ENCODE measurements at regions not wholly inside any gene's neighbourhood (a gene's known extent, or its start where the extent isn't known, plus 50 kb on each side); places are given as distances from the start of the nearest gene placed in this dataset.

DNA sequence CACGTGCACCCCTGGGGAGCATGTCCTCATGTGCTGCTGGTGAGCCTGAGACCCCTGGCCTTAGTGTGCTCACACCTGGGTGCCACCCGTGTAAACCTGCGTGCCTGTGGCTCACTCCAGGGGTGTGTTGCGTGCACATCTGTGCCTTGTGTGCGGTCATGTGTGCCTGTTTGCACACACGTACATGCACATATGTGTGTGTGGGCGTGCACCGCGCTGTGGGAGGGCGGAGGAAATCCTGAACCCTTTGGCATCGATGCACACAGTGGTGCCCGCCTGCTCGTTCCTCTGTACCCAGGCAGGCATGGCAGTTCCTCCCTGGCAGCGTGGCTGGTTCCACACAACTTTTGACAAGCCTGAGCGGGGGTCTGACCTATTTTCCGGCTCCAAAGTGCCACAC lies 1181.9 kb downstream of the BRD1 start:
- intact Hi-C loops (cut with DNase I) = no loop called here
- H3K36me3 ChIP-seq (replicated peaks in 1 of 2) = no peaks in the 10 kb centered on the region
- DNase-seq = no peak
- 69 to 100% (median 81%) methylated on average over 5 to 16 of the region's 16 CpGs for WGBS, 4 donors
- no peaks in the 10 kb centered on the region for H3K27me3 ChIP-seq
- no peaks in the 10 kb centered on the region for H3K9me3 ChIP-seq (replicated peaks in 1 of 3)
- H3K27ac ChIP-seq = no peak overlapping the region
- H3K4me1 ChIP-seq (replicated peaks in 1 of 2) = no peaks in the 10 kb centered on the region
- TF ChIP-seq, protein P1, sequence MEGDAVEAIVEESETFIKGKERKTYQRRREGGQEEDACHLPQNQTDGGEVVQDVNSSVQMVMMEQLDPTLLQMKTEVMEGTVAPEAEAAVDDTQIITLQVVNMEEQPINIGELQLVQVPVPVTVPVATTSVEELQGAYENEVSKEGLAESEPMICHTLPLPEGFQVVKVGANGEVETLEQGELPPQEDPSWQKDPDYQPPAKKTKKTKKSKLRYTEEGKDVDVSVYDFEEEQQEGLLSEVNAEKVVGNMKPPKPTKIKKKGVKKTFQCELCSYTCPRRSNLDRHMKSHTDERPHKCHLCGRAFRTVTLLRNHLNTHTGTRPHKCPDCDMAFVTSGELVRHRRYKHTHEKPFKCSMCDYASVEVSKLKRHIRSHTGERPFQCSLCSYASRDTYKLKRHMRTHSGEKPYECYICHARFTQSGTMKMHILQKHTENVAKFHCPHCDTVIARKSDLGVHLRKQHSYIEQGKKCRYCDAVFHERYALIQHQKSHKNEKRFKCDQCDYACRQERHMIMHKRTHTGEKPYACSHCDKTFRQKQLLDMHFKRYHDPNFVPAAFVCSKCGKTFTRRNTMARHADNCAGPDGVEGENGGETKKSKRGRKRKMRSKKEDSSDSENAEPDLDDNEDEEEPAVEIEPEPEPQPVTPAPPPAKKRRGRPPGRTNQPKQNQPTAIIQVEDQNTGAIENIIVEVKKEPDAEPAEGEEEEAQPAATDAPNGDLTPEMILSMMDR (IDR thresholded peaks at IDR 0.05) = no peak
- no peak for TF ChIP-seq POLR2A (IDR thresholded peaks at IDR 0.05)
- no peak overlapping the region for H3K4me3 ChIP-seq

DNA sequence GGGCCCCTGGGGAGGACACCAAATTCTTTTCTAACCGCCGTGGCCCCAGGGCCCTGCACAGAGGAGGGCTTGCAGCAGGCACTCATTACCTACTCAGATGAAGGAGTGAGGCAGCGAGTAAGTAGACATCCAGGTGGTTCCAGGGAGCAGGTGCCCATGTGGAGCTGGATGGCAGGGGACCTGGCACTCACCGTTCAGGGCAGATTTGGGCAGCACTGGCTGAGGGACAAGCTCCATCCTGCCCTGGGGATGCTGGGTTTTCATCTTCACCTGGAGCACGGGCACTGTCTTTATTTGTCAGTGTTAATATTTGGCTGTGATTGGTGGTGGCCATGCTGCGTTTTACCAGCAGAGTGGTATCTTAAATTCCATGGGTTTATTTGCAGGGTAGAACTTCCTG lies 1182.7 kb downstream of the BRD1 start:
- 42 to 65% (median 55%) methylated on average over 5 to 6 of the region's 6 CpGs for WGBS, 4 donors
- no peak for DNase-seq
- no peaks in the 10 kb centered on the region for H3K36me3 ChIP-seq (replicated peaks in 1 of 2)
- no peaks in the 10 kb centered on the region for H3K4me1 ChIP-seq (replicated peaks in 1 of 2)
- intact Hi-C loops (cut with DNase I) = no loop called here
- TF ChIP-seq POLR2A (IDR thresholded peaks at IDR 0.05) = no peak
- TF ChIP-seq, protein P1 (IDR thresholded peaks at IDR 0.05) = no peak
- no peaks in the 10 kb centered on the region for H3K9me3 ChIP-seq (replicated peaks in 1 of 3)
- H3K4me3 ChIP-seq = no peak overlapping the region
- no peaks in the 10 kb centered on the region for H3K27me3 ChIP-seq
- no peak overlapping the region for H3K27ac ChIP-seq

DNA sequence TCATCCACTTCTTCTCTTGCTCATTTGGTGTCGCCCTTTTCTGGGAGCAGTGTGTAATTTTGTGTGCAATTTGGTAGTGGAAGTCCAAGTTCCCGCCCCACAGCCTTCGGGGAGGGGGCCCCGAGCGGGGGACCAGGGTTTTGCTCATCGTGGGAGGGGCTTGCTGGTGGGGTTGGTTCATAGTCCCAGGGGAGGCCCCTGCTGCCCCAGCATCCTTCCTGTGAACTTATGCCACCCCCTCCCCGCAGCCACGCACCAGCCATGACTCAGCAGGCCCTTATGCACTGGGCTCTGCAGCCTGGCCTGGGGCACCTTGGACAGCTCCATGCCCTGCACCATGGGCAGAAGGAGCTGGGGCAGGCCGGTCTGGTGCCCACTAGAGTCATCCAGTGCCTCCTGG lies 1183.6 kb downstream of the BRD1 start:
- DNase-seq = no peak
- intact Hi-C loops (cut with DNase I) = no loop called here
- H3K9me3 ChIP-seq (replicated peaks in 1 of 3) = no peaks in the 10 kb centered on the region
- no peaks in the 10 kb centered on the region for H3K36me3 ChIP-seq (replicated peaks in 1 of 2)
- H3K27me3 ChIP-seq = no peaks in the 10 kb centered on the region
- no peak overlapping the region for H3K4me3 ChIP-seq
- 46 to 55% (median 52%) methylated on average over 5 to 9 of the region's 9 CpGs for WGBS, 4 donors
- TF ChIP-seq, protein P1 (IDR thresholded peaks at IDR 0.05) = no peak
- TF ChIP-seq POLR2A (IDR thresholded peaks at IDR 0.05) = no peak
- H3K4me1 ChIP-seq (replicated peaks in 1 of 2) = no peaks in the 10 kb centered on the region
- H3K27ac ChIP-seq = no peak overlapping the region

DNA sequence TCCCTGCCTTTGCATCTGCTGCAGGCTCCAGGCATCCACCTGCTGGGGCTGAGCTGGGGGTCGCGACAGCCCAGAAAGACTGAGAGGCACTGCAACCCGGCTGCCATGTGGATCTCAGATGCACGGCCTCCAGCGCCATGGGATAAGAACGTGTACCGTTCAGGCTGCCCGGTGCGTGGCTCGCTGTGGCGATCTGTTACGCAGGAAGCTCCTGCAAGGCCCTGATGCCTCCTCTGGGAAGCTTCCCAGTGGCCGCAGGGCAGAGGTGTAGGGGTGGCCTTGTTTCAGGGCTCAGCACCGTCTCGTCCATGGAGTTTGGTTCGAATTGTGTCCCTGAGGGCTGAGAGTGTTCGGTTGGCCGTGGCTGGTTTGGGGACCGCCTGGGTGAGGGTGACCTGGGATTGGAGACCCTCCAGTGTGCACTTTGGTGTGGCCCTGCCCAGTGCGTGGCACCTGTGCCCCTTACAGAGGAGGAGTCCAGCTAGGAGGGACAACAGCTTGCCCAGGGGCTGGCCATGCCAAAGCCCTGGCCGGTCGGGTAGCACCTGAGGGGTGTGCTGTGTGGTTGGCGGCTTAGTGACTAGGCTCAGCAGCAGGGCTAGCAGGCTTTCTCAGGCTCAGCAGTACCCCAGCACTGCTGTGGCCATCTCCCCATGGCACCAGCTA lies 1184.5 kb downstream of the BRD1 start:
- no peak for DNase-seq
- TF ChIP-seq POLR2A (IDR thresholded peaks at IDR 0.05) = no peak
- TF ChIP-seq, protein P1 (IDR thresholded peaks at IDR 0.05) = no peak
- H3K27ac ChIP-seq = no peak overlapping the region
- no peak overlapping the region for H3K4me3 ChIP-seq
- no peaks in the 10 kb centered on the region for H3K9me3 ChIP-seq (replicated peaks in 1 of 3)
- H3K27me3 ChIP-seq = no peaks in the 10 kb centered on the region
- H3K4me1 ChIP-seq (replicated peaks in 1 of 2) = no peaks in the 10 kb centered on the region
- WGBS, 4 donors = 87 to 91% (median 89%) methylated on average over 19 to 23 of the region's 23 CpGs; no CpG with 5 or more reads in 1 of the 4 donors
- H3K36me3 ChIP-seq (replicated peaks in 1 of 2) = no peaks in the 10 kb centered on the region
- intact Hi-C loops (cut with DNase I) = no loop called here

Measured in adrenal gland (tissue), 9 donors.